SU-DHL-6 (cell line): ENCODE measurements at regions not wholly inside any gene's neighbourhood (a gene's known extent, or its start where the extent isn't known, plus 50 kb on each side); places are given as distances from the start of the nearest gene placed in this dataset.

Experiments used
- H2AFZ ChIP-seq: fragments of 200-600 bp; sonication (generic); 2 replicates; pipeline ENCODE4 v1.6.1; 2014; ENCODE audit warnings: low read depth, mild to moderate bottlenecking, moderate library complexity, mixed read lengths, antibody characterized with exemption, low read length; ENCODE audit not compliant: severe bottlenecking
- H3F3A ChIP-seq: fragments of 200-600 bp; shearing (Covaris generic); 2 replicates; pipeline ENCODE4 v1.6.0; 2016; ENCODE audit warnings: antibody characterized with exemption, mild to moderate bottlenecking; ENCODE audit not compliant: insufficient read depth
- H3K27ac ChIP-seq: fragments of 200-600 bp; sonication (generic); 2 replicates; pipeline ENCODE4 v1.5.1; 2016; ENCODE audit warnings: low read depth, mild to moderate bottlenecking, low read length, moderate library complexity, mixed read lengths
- H3K27me3 ChIP-seq: fragments of 200-600 bp; sonication (generic), shearing (Covaris generic); 2 replicates; pipeline ENCODE4 v1.6.0; 2014; ENCODE audit warnings: mild to moderate bottlenecking, low read length
- H3K36me3 ChIP-seq: fragments of 200-600 bp; sonication (generic); 2 replicates; pipeline ENCODE4 v1.6.1; 2014; ENCODE audit warnings: mild to moderate bottlenecking, low read length, mixed read lengths
- H3K4me2 ChIP-seq: fragments of 300-600, 200-600 bp; shearing (Covaris generic), sonication (generic); 2 replicates; pipeline ENCODE4 v1.6.0; 2014; ENCODE audit warnings: low read length, low read depth, mild to moderate bottlenecking; ENCODE audit not compliant: poor library complexity, severe bottlenecking
- H3K4me3 ChIP-seq: fragments of 200-600 bp; sonication (generic); 2 replicates; pipeline ENCODE4 v1.5.1; 2014; ENCODE audit warnings: antibody characterized with exemption, low read length, mild to moderate bottlenecking, mixed read lengths; ENCODE audit not compliant: insufficient read depth, poor library complexity, severe bottlenecking
- H3K79me2 ChIP-seq: fragments of 200-600 bp; sonication (generic); 2 replicates; pipeline ENCODE4 v1.6.1; 2014; ENCODE audit warnings: mild to moderate bottlenecking, low read length, moderate library complexity; ENCODE audit not compliant: insufficient read depth
- H3K9ac ChIP-seq: fragments of 200-600 bp; sonication (generic); 2 replicates; pipeline ENCODE4 v1.7.0; 2014; ENCODE audit warnings: mild to moderate bottlenecking, low read length
- H3K9me2 ChIP-seq: fragments of 200-600 bp; sonication (generic); replicated peaks from 2 replicates; pipeline ENCODE4 v1.6.1; 2014; ENCODE audit warnings: low read length; ENCODE audit not compliant: insufficient read depth
- H3K9me3 ChIP-seq: fragments of 200-600 bp; sonication (generic); 2 replicates; pipeline ENCODE4 v1.6.1; 2014; ENCODE audit warnings: low read length, mixed read lengths; ENCODE audit not compliant: insufficient read depth
- H4K20me1 ChIP-seq: fragments of 200-600 bp; sonication (generic); 2 replicates; pipeline ENCODE4 v1.6.1; 2014; ENCODE audit warnings: low read depth, mild to moderate bottlenecking, antibody characterized with exemption, low read length, moderate library complexity, mixed read lengths
- EZH2phosphoT487 ChIP-seq: fragments of 200-600 bp; sonication (generic), shearing (Covaris generic); conservative IDR thresholded peaks from 2 replicates; pipeline ENCODE4 v1.6.1; 2018; ENCODE audit warnings: mild to moderate bottlenecking, antibody characterized with exemption, low read length, moderate library complexity, mixed read lengths
- TF ChIP-seq, protein P1 (sequence below): fragments of 200-600 bp; sonication (generic); IDR thresholded peaks from one replicate; pipeline ENCODE4 v1.5.1; 2017; ENCODE audit warnings: antibody characterized with exemption, mild to moderate bottlenecking, low read length, moderate library complexity; ENCODE audit not compliant: insufficient read depth, poor library complexity, severe bottlenecking

GRCh38 chr12:73187765-73188164 is 915.6 kb downstream of the TRHDE start:
- H3K4me3 ChIP-seq, result no peak overlapping the region
- H3K79me2 ChIP-seq, result no peaks in the 10 kb centered on the region
- H3K36me3 ChIP-seq, result no peaks in the 10 kb centered on the region
- H3K4me2 ChIP-seq, result no peak overlapping the region
- H3K9me2 ChIP-seq, result no peaks in the 10 kb centered on the region
- no peaks in the 10 kb centered on the region for H3K9me3 ChIP-seq
- H3F3A ChIP-seq, result no peaks in the 10 kb centered on the region
- no peak overlapping the region for H2AFZ ChIP-seq
- no peaks in the 10 kb centered on the region for H3K27me3 ChIP-seq
- TF ChIP-seq, protein P1, sequence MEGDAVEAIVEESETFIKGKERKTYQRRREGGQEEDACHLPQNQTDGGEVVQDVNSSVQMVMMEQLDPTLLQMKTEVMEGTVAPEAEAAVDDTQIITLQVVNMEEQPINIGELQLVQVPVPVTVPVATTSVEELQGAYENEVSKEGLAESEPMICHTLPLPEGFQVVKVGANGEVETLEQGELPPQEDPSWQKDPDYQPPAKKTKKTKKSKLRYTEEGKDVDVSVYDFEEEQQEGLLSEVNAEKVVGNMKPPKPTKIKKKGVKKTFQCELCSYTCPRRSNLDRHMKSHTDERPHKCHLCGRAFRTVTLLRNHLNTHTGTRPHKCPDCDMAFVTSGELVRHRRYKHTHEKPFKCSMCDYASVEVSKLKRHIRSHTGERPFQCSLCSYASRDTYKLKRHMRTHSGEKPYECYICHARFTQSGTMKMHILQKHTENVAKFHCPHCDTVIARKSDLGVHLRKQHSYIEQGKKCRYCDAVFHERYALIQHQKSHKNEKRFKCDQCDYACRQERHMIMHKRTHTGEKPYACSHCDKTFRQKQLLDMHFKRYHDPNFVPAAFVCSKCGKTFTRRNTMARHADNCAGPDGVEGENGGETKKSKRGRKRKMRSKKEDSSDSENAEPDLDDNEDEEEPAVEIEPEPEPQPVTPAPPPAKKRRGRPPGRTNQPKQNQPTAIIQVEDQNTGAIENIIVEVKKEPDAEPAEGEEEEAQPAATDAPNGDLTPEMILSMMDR, result no peak
- TF ChIP-seq EZH2phosphoT487, result no peak
- no peaks in the 10 kb centered on the region for H4K20me1 ChIP-seq
- no peak overlapping the region for H3K27ac ChIP-seq
- no peak overlapping the region for H3K9ac ChIP-seq

DNA sequence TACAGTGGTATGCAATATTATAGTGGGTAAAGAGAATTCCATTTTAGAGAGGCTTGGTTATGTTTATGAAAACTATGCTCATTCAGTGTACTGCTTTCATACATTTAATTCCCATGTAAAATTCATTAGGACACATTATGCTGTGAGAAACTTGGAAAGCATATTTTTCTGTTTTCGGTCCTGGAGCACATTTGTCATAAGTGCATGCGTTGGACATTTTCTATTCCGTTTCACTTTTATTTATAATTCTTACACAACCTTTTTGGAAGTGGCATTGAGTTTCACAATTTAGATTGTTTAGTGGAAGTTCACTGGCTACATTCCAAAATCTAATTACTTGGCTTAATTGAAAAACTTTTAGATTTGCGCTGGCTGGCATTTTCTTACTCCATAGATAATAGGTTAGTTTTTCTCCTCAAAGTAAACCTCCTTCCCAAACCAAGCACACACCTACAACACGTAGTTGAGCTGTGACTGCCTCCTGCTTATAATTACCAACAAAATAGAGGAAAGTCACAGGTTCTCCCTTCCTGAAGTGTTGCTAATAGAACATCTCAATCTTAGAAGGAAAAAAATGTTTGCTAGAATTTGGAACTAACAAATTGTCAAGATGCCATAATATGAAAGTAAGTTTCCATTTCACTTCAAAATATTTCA is 938.5 kb downstream of the TRHDE start:
- Histone ChIP-seq H3K4me2 (no peak overlapping the region), H3F3A (no peaks in the 10 kb centered on the region), H3K9ac (no peak overlapping the region), H3K9me3 (no peaks in the 10 kb centered on the region), H2AFZ (no peak overlapping the region), H4K20me1 (no peaks in the 10 kb centered on the region), H3K27ac (no peak overlapping the region), H3K36me3 (no peaks in the 10 kb centered on the region), H3K79me2 (no peaks in the 10 kb centered on the region), H3K4me3 (no peak overlapping the region), H3K9me2 (no peaks in the 10 kb centered on the region), H3K27me3 (no peaks in the 10 kb centered on the region)
- TF ChIP-seq, protein P1, result no peak

- Histone ChIP-seq H3K27me3 (no peaks in the 10 kb centered on the region), H3K9me3 (no peaks in the 10 kb centered on the region), H2AFZ (no peak overlapping the region), H3K4me3 (no peak overlapping the region), H3K79me2 (no peaks in the 10 kb centered on the region), H3K9me2 (no peaks in the 10 kb centered on the region), H4K20me1 (no peaks in the 10 kb centered on the region), H3K27ac (no peak overlapping the region), H3K4me2 (no peak overlapping the region), H3F3A (no peaks in the 10 kb centered on the region), H3K36me3 (no peaks in the 10 kb centered on the region), H3K9ac (no peak overlapping the region)
- TF ChIP-seq EZH2phosphoT487, result no peak
- TF ChIP-seq, protein P1, result no peak
Observed at GRCh38 chr12:73220951-73221350, 948.8 kb downstream of the TRHDE start.
